Memory B cell (primary cell): ENCODE measurements at regions not wholly inside any gene's neighbourhood (a gene's known extent, or its start where the extent isn't known, plus 50 kb on each side); places are given as distances from the start of the nearest gene placed in this dataset.

Experiments used
- ATAC-seq: fragments of 150-1000 bp; cut with Tn5 transposase; 2 replicates; pipeline ENCODE4 v1.10.0; 2021; ENCODE audit warnings: low read depth, mild to moderate bottlenecking, moderate library complexity
- DNase-seq, 2 donors: peaks; one replicate each; pipeline ENCODE4 v3.0.0; 2022; ENCODE audit warnings: low spot score in 2 of 2
- H3K27ac Mint-ChIP-seq: one replicate; pipeline ENCODE4 v1.8.0; 2022; ENCODE audit warnings: mild to moderate bottlenecking, moderate library complexity, mixed read lengths
- H3K27me3 Mint-ChIP-seq: one replicate; pipeline ENCODE4 v1.8.0; 2022; ENCODE audit warnings: mixed read lengths
- H3K36me3 Mint-ChIP-seq: one replicate; pipeline ENCODE4 v1.8.0; 2022; ENCODE audit warnings: mild to moderate bottlenecking, mixed read lengths
- H3K4me1 Mint-ChIP-seq: one replicate; pipeline ENCODE4 v1.8.0; 2022; ENCODE audit warnings: mixed read lengths
- H3K4me3 Mint-ChIP-seq: one replicate; pipeline ENCODE4 v1.8.0; 2022; ENCODE audit warnings: mild to moderate bottlenecking, moderate library complexity, mixed read lengths
- H3K9me3 Mint-ChIP-seq: one replicate; pipeline ENCODE4 v1.8.0; 2022; ENCODE audit warnings: mixed read lengths

- H3K27me3 Mint-ChIP-seq, result peaks cover 6% of the 10 kb centered on the region
- no peaks in the 10 kb centered on the region for H3K36me3 Mint-ChIP-seq
- no peak overlapping the region for H3K4me3 Mint-ChIP-seq
- no peak for ATAC-seq
- H3K4me1 Mint-ChIP-seq, result no peaks in the 10 kb centered on the region
- H3K27ac Mint-ChIP-seq, result no peak overlapping the region
- H3K9me3 Mint-ChIP-seq, result no peaks in the 10 kb centered on the region
- DNase-seq, result no peak
These were observed 59.8 kb downstream of the MRPS30 start for GRCh38 chr5:44868541-44868940.

GRCh38 chr5:44869928-44870327 is 61.2 kb downstream of the MRPS30 start:
- H3K4me3 Mint-ChIP-seq, result no peak overlapping the region
- H3K36me3 Mint-ChIP-seq, result no peaks in the 10 kb centered on the region
- H3K9me3 Mint-ChIP-seq, result peaks cover 2% of the 10 kb centered on the region
- DNase-seq (no peak), ATAC-seq (no peak)
- no peak overlapping the region for H3K27ac Mint-ChIP-seq
- no peaks in the 10 kb centered on the region for H3K4me1 Mint-ChIP-seq
- peaks cover 6% of the 10 kb centered on the region for H3K27me3 Mint-ChIP-seq

GRCh38 chr5:44870430-44870829 is 61.7 kb downstream of the MRPS30 start:
- DNase-seq (no peak), ATAC-seq (no peak)
- H3K4me1 Mint-ChIP-seq, result no peaks in the 10 kb centered on the region
- H3K9me3 Mint-ChIP-seq, result peaks cover 2% of the 10 kb centered on the region
- no peaks in the 10 kb centered on the region for H3K36me3 Mint-ChIP-seq
- no peak overlapping the region for H3K27ac Mint-ChIP-seq
- no peak overlapping the region for H3K4me3 Mint-ChIP-seq
- H3K27me3 Mint-ChIP-seq, result peaks cover 6% of the 10 kb centered on the region

GRCh38 chr5:44871401-44871800 is 62.7 kb downstream of the MRPS30 start:
- Mint-ChIP-seq H3K4me1 (peaks cover 7% of the 10 kb centered on the region), H3K27ac (no peak overlapping the region), H3K36me3 (no peaks in the 10 kb centered on the region)

GRCh38 chr5:44875661-44876605 is 67.2 kb downstream of the MRPS30 start:
- Mint-ChIP-seq H3K27me3 (no peaks in the 10 kb centered on the region), H3K4me3 (peak overlapping the region; percentile 61), H3K27ac (peak overlapping the region; percentile 77), H3K9me3 (peaks cover 2% of the 10 kb centered on the region), H3K36me3 (no peaks in the 10 kb centered on the region), H3K4me1 (peaks cover 7% of the 10 kb centered on the region)
- ATAC-seq (peak; percentile 60), DNase-seq (no peak)

More at GRCh38 chr5:44871401-44871800, 62.7 kb downstream of the MRPS30 start:
- Mint-ChIP-seq H3K4me3 (no peak overlapping the region), H3K27me3 (peaks cover 3% of the 10 kb centered on the region), H3K9me3 (peaks cover 2% of the 10 kb centered on the region)
- no peak for DNase-seq
- no peak for ATAC-seq

GRCh38 chr5:44881266-44881665 is 72.5 kb downstream of the MRPS30 start:
- no peak for DNase-seq
- H3K4me1 Mint-ChIP-seq, result no peaks in the 10 kb centered on the region
- H3K9me3 Mint-ChIP-seq, result peaks cover 1% of the 10 kb centered on the region
- no peak overlapping the region for H3K4me3 Mint-ChIP-seq
- no peaks in the 10 kb centered on the region for H3K27me3 Mint-ChIP-seq
- no peaks in the 10 kb centered on the region for H3K36me3 Mint-ChIP-seq
- no peak for ATAC-seq
- no peak overlapping the region for H3K27ac Mint-ChIP-seq

- DNase-seq (no peak), ATAC-seq (no peak)
- Mint-ChIP-seq H3K36me3 (no peaks in the 10 kb centered on the region), H3K4me1 (no peaks in the 10 kb centered on the region), H3K27ac (no peak overlapping the region), H3K9me3 (peaks cover 1% of the 10 kb centered on the region), H3K27me3 (no peaks in the 10 kb centered on the region), H3K4me3 (no peak overlapping the region)
These were observed 75.3 kb downstream of the MRPS30 start for GRCh38 chr5:44884036-44884435.

- Mint-ChIP-seq H3K36me3 (no peaks in the 10 kb centered on the region), H3K9me3 (peaks cover 1% of the 10 kb centered on the region), H3K4me3 (no peak overlapping the region), H3K4me1 (no peaks in the 10 kb centered on the region), H3K27ac (no peak overlapping the region), H3K27me3 (no peaks in the 10 kb centered on the region)
- no peak for ATAC-seq
- DNase-seq, result no peak
These were observed 77.2 kb downstream of the MRPS30 start for GRCh38 chr5:44885903-44886302.

- no peak for DNase-seq
- no peaks in the 10 kb centered on the region for H3K4me1 Mint-ChIP-seq
- H3K9me3 Mint-ChIP-seq, result peaks cover 1% of the 10 kb centered on the region
- no peak for ATAC-seq
- H3K36me3 Mint-ChIP-seq, result no peaks in the 10 kb centered on the region
- no peak overlapping the region for H3K4me3 Mint-ChIP-seq
- H3K27ac Mint-ChIP-seq, result no peak overlapping the region
- H3K27me3 Mint-ChIP-seq, result no peaks in the 10 kb centered on the region
These were observed 79.0 kb downstream of the MRPS30 start for GRCh38 chr5:44887722-44888121.

GRCh38 chr5:44888435-44888834 is 79.7 kb downstream of the MRPS30 start:
- Mint-ChIP-seq H3K9me3 (peaks cover 3% of the 10 kb centered on the region), H3K4me3 (no peak overlapping the region), H3K36me3 (no peaks in the 10 kb centered on the region), H3K27me3 (no peaks in the 10 kb centered on the region), H3K4me1 (no peaks in the 10 kb centered on the region), H3K27ac (no peak overlapping the region)
- DNase-seq, result no peak
- ATAC-seq, result no peak

GRCh38 chr5:44891116-44891515 is 82.4 kb downstream of the MRPS30 start:
- Mint-ChIP-seq H3K4me3 (no peak overlapping the region), H3K27me3 (no peaks in the 10 kb centered on the region), H3K27ac (no peak overlapping the region), H3K9me3 (peaks cover 3% of the 10 kb centered on the region), H3K36me3 (no peaks in the 10 kb centered on the region), H3K4me1 (no peaks in the 10 kb centered on the region)
- no peak for ATAC-seq
- DNase-seq, result no peak

GRCh38 chr5:44900273-44900954 is 91.7 kb downstream of the MRPS30 start:
- no peak overlapping the region for H3K27ac Mint-ChIP-seq
- H3K4me1 Mint-ChIP-seq, result no peaks in the 10 kb centered on the region
- ATAC-seq (no peak), DNase-seq (no peak)
- no peaks in the 10 kb centered on the region for H3K36me3 Mint-ChIP-seq
- H3K9me3 Mint-ChIP-seq, result no peaks in the 10 kb centered on the region
- H3K4me3 Mint-ChIP-seq, result no peak overlapping the region
- H3K27me3 Mint-ChIP-seq, result no peaks in the 10 kb centered on the region

GRCh38 chr5:44907396-44907795 is 98.6 kb downstream of the MRPS30 start:
- DNase-seq, result no peak
- no peaks in the 10 kb centered on the region for H3K9me3 Mint-ChIP-seq
- no peaks in the 10 kb centered on the region for H3K36me3 Mint-ChIP-seq
- H3K27ac Mint-ChIP-seq, result no peak overlapping the region
- H3K4me3 Mint-ChIP-seq, result no peak overlapping the region
- no peaks in the 10 kb centered on the region for H3K27me3 Mint-ChIP-seq
- no peaks in the 10 kb centered on the region for H3K4me1 Mint-ChIP-seq
- ATAC-seq, result no peak

GRCh38 chr5:44909004-44909403 is 100.3 kb downstream of the MRPS30 start:
- ATAC-seq (no peak), DNase-seq (no peak)
- no peaks in the 10 kb centered on the region for H3K4me1 Mint-ChIP-seq
- no peak overlapping the region for H3K27ac Mint-ChIP-seq
- no peak overlapping the region for H3K4me3 Mint-ChIP-seq
- no peaks in the 10 kb centered on the region for H3K9me3 Mint-ChIP-seq
- H3K36me3 Mint-ChIP-seq, result no peaks in the 10 kb centered on the region
- no peaks in the 10 kb centered on the region for H3K27me3 Mint-ChIP-seq
